ENCODE measurements at regions not wholly inside any gene's neighbourhood (a gene's known extent, or its start where the extent isn't known, plus 50 kb on each side); places are given as distances from the start of the nearest gene placed in this dataset.
A peak's percentile ranks its signal among the peaks of the same experiment; 100 is the strongest.
"Not testable (repeated sequence)": the region's sequence is repeated elsewhere in the genome, so short reads cannot be mapped to it uniquely, and the experiment has no call there.

DNA sequence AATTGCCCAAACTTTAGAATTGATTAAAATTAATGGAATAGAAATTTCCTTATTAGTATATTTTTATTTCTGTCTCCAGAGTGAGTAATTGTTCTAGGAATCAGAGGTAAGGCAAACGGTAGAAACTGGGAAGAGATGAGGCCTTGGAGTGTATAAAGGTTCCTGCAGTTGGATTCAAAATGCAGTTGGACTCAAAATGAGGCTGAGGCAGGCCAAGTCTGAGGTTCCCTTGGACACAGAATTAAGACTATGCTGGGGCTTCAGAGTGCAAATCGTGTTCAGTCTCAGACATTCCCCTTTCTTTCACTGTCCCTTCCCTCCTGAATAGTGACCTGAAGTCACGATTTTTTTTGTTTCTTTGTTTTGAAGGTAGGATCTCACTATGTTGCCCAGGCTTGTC is 746.9 kb upstream of the NRXN1 start:
- no TSS peak for BruUV-seq (replicated peaks)
- H3K36me3 Mint-ChIP-seq (ENCODE audit: insufficient read depth, unreplicated experiment) = peaks cover 4% of the 10 kb centered on the region
- POLR2A ChIA-PET = no interaction called here

DNA sequence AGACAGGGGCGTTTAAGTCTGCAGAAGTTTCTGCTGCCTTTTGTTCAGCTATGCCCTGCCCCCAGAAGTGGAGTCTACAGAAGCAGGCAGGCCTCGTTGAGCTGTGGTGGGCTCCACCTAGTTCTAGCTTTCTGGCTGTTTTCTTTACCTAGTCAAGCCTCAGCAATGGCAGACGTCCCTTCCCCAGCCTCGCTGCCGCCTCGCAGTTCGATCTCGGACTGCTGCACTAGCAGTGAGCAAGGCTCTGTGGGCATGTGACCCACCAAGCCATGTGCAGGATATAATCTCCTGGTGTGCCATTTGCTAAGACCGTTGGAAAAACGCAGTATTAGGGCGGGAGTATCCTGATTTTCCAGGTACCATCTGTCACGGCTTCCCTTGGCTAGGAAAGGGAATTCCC is 742.7 kb upstream of the NRXN1 start:
- DNase-seq (ENCODE audit: unreplicated experiment); H3K4me3 Mint-ChIP-seq (ENCODE audit: unreplicated experiment); intact Hi-C loops (cut with micrococcal nuclease); H3K27ac Mint-ChIP-seq (ENCODE audit: low read depth, unreplicated experiment); BruUV-seq (replicated peaks); H3K36me3 Mint-ChIP-seq (ENCODE audit: insufficient read depth, unreplicated experiment); POLR2A ChIA-PET; H3K4me1 Mint-ChIP-seq (ENCODE audit: insufficient read depth, unreplicated experiment); H3K27me3 Mint-ChIP-seq (ENCODE audit: insufficient read depth, unreplicated experiment); CTCF ChIA-PET: not testable (repeated sequence)
- H3K9me3 Mint-ChIP-seq (ENCODE audit: unreplicated experiment) = peaks cover 14% of the 10 kb centered on the region

More for the DNA sequence above, 746.9 kb upstream of the NRXN1 start:
- Mint-ChIP-seq H3K4me3 (ENCODE audit: unreplicated experiment) (no peak overlapping the region), H3K9me3 (ENCODE audit: unreplicated experiment) (peaks cover 2% of the 10 kb centered on the region), H3K4me1 (ENCODE audit: insufficient read depth, unreplicated experiment) (peaks cover 10% of the 10 kb centered on the region), H3K27me3 (ENCODE audit: insufficient read depth, unreplicated experiment) (no peaks in the 10 kb centered on the region), H3K27ac (ENCODE audit: low read depth, unreplicated experiment) (no peak overlapping the region)
- no peak for DNase-seq (ENCODE audit: unreplicated experiment)
- intact Hi-C loops (cut with micrococcal nuclease) = no loop called here
- TF ChIP-seq CTCF (IDR thresholded peaks at IDR 0.05; ENCODE audit: unreplicated experiment) = no peak
- CTCF ChIA-PET = no interaction called here

DNA sequence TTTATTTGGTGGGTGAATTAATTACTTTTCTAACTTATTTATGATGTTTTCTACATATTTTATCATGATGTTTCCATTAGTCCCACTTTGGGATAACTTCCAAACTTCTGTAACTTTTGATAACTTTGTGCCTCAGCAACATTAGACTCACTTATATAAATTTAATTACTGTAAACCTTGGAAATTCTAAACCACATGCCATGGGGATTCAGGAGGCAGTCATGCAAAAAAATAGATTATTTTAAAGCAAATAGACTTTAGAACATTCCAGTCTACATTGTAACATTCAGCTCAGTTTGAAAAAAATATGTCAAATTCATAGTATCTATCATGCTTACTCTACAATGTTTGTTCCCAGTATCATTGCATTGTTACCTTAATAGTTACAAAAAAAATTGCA is 728.5 kb upstream of the NRXN1 start:
- no peak overlapping the region for H3K27ac Mint-ChIP-seq (ENCODE audit: low read depth, unreplicated experiment)
- BruUV-seq (replicated peaks) = no TSS peak
- intact Hi-C loops (cut with micrococcal nuclease) = no loop called here

GRCh38 chr2:51758081-51758480 is 726.1 kb upstream of the NRXN1 start:
- intact Hi-C loops (cut with micrococcal nuclease) = no loop called here
- POLR2A ChIA-PET = no interaction called here
- no peak for TF ChIP-seq CTCF (IDR thresholded peaks at IDR 0.05; ENCODE audit: unreplicated experiment)
- DNase-seq (ENCODE audit: unreplicated experiment) = no peak
- CTCF ChIA-PET = interaction anchor here (0.6 kb wide), 1 partner anchor 705 kb away, joined by 3 read pairs; no protein-coding TSS in a partner anchor
- no TSS peak for BruUV-seq (replicated peaks)
- Mint-ChIP-seq H3K4me3 (ENCODE audit: unreplicated experiment) (no peak overlapping the region), H3K4me1 (ENCODE audit: insufficient read depth, unreplicated experiment) (no peaks in the 10 kb centered on the region), H3K36me3 (ENCODE audit: insufficient read depth, unreplicated experiment) (no peaks in the 10 kb centered on the region), H3K27ac (ENCODE audit: low read depth, unreplicated experiment) (no peak overlapping the region), H3K9me3 (ENCODE audit: unreplicated experiment) (no peaks in the 10 kb centered on the region), H3K27me3 (ENCODE audit: insufficient read depth, unreplicated experiment) (no peaks in the 10 kb centered on the region)

More for the DNA sequence above, 728.5 kb upstream of the NRXN1 start:
- POLR2A ChIA-PET = no interaction called here
- DNase-seq (ENCODE audit: unreplicated experiment) = no peak
- no peak for TF ChIP-seq CTCF (IDR thresholded peaks at IDR 0.05; ENCODE audit: unreplicated experiment)
- H3K27me3 Mint-ChIP-seq (ENCODE audit: insufficient read depth, unreplicated experiment) = no peaks in the 10 kb centered on the region
- H3K4me1 Mint-ChIP-seq (ENCODE audit: insufficient read depth, unreplicated experiment) = no peaks in the 10 kb centered on the region
- CTCF ChIA-PET = no interaction called here
- H3K9me3 Mint-ChIP-seq (ENCODE audit: unreplicated experiment) = no peaks in the 10 kb centered on the region
- H3K4me3 Mint-ChIP-seq (ENCODE audit: unreplicated experiment) = no peak overlapping the region
- H3K36me3 Mint-ChIP-seq (ENCODE audit: insufficient read depth, unreplicated experiment) = no peaks in the 10 kb centered on the region

DNA sequence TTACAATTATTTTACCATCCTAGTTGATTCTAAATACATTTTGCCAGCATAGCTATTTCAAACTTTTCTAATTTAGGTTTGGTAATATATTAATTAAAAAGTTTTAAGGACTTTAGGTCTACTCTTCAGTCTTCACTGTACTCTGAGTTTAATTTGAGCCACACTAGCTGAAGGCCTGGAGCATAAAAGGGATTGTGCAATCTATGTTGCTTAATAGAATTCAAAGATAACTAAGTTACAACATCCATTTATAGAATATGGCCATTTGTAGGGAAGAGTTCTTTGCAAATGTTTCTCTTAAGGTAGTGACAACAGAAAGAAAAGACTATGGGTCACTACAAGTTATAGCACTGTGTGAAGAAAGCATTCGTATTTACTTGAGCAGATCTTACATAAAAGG is 702.2 kb upstream of the NRXN1 start:
- no TSS peak for BruUV-seq (replicated peaks)
- H3K27me3 Mint-ChIP-seq (ENCODE audit: insufficient read depth, unreplicated experiment) = no peaks in the 10 kb centered on the region
- DNase-seq (ENCODE audit: unreplicated experiment) = peak; percentile 66
- no peaks in the 10 kb centered on the region for H3K9me3 Mint-ChIP-seq (ENCODE audit: unreplicated experiment)
- no peak for TF ChIP-seq CTCF (IDR thresholded peaks at IDR 0.05; ENCODE audit: unreplicated experiment)
- H3K27ac Mint-ChIP-seq (ENCODE audit: low read depth, unreplicated experiment) = no peak overlapping the region
- no peak overlapping the region for H3K4me3 Mint-ChIP-seq (ENCODE audit: unreplicated experiment)
- no peaks in the 10 kb centered on the region for H3K36me3 Mint-ChIP-seq (ENCODE audit: insufficient read depth, unreplicated experiment)
- intact Hi-C loops (cut with micrococcal nuclease) = no loop called here
- POLR2A ChIA-PET = no interaction called here
- CTCF ChIA-PET = no interaction called here
- peaks cover 6% of the 10 kb centered on the region for H3K4me1 Mint-ChIP-seq (ENCODE audit: insufficient read depth, unreplicated experiment)
